ENCODE measurements at regions not wholly inside any gene's neighbourhood (a gene's known extent, or its start where the extent isn't known, plus 50 kb on each side); places are given as distances from the start of the nearest gene placed in this dataset.

DNA sequence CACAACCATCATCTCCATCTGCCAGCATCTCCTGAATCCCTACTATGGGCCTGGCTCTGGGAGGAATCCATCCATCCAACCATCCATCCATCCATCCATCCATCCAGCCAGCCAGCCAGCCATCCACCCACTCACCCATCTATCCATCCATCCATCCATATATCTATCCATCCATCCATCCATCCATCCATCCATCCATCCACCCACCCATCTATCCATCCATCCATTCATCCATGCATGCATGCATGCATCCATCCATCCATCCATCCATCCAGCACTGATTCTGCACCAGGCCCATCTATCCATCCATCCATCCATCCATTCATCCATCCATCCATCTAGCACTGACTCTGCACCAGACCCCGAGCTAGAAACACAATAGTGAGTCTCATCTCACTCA is 141.3 kb upstream of the WNT4 start:
- H3K4me3 Mint-ChIP-seq: no peak overlapping the region
- no peak for TF ChIP-seq CTCF (IDR thresholded peaks at IDR 0.05)
- TF ChIP-seq EZH2 (IDR thresholded peaks at IDR 0.05; ENCODE audit: borderline replicate concordance, insufficient read depth, low read depth, low read length, poor library complexity, severe bottlenecking): no peak
- Histone ChIP-seq H3K9ac (ENCODE audit: low read length) (no peak overlapping the region), H2AFZ (ENCODE audit: insufficient read depth, low read depth, low read length, poor library complexity, severe bottlenecking) (no peak overlapping the region), H3K4me1 (ENCODE audit: control insufficient read depth in 2 of 2, insufficient read depth in 2 of 2, low read length in 2 of 2) (no peaks in the 10 kb centered on the region), H3K79me2 (ENCODE audit: control insufficient read depth, insufficient read depth, low read length) (no peaks in the 10 kb centered on the region), H3K4me3 (ENCODE audit: control extremely low read depth in 1 of 5, extremely low read depth in 1 of 5, insufficient read depth in 1 of 5, low read depth in 2 of 5, low read length in 4 of 5) (no peak overlapping the region), H3K27me3 (replicated peaks in 1 of 4; ENCODE audit: control extremely low read depth in 1 of 4, control insufficient read depth in 3 of 4, insufficient read depth in 4 of 4, low read length in 3 of 4) (no peaks in the 10 kb centered on the region), H4K20me1 (ENCODE audit: control insufficient read depth, insufficient read depth, low read length, poor library complexity, severe bottlenecking) (no peaks in the 10 kb centered on the region), H3K36me3 (replicated peaks in 1 of 2; ENCODE audit: control extremely low read depth in 1 of 2, control insufficient read depth in 1 of 2, extremely low read depth in 1 of 2, insufficient read depth in 2 of 2, low read length in 1 of 2) (no peaks in the 10 kb centered on the region), H3K9me3 (ENCODE audit: control extremely low read depth in 1 of 3, control insufficient read depth in 2 of 3, insufficient read depth in 1 of 3, low read length in 2 of 3) (peaks cover 0 to 12% (median 3%) of the 10 kb centered on the region in 3 donors), H3K4me2 (replicated peaks; ENCODE audit: low read depth, low read length, poor library complexity, severe bottlenecking) (no peak overlapping the region), H3K27ac (ENCODE audit: low read length in 2 of 2) (no peak overlapping the region)
- H3K27ac Mint-ChIP-seq: no peak overlapping the region
- intact Hi-C loops (cut with micrococcal nuclease): no loop called here
- H3K9me3 Mint-ChIP-seq (ENCODE audit: insufficient read depth): peaks cover 5% of the 10 kb centered on the region
- ChIA-PET CTCF (no interaction called here), POLR2A (no interaction called here)
- H3K4me1 Mint-ChIP-seq: no peaks in the 10 kb centered on the region
- peaks cover 22% of the 10 kb centered on the region for H3K27me3 Mint-ChIP-seq
- DNase-seq (no peak), ATAC-seq (ENCODE audit: low read depth) (no peak)
- WGBS (ENCODE audit: insufficient coverage): no CpG with 5 or more reads among the region's 1 CpG

DNA sequence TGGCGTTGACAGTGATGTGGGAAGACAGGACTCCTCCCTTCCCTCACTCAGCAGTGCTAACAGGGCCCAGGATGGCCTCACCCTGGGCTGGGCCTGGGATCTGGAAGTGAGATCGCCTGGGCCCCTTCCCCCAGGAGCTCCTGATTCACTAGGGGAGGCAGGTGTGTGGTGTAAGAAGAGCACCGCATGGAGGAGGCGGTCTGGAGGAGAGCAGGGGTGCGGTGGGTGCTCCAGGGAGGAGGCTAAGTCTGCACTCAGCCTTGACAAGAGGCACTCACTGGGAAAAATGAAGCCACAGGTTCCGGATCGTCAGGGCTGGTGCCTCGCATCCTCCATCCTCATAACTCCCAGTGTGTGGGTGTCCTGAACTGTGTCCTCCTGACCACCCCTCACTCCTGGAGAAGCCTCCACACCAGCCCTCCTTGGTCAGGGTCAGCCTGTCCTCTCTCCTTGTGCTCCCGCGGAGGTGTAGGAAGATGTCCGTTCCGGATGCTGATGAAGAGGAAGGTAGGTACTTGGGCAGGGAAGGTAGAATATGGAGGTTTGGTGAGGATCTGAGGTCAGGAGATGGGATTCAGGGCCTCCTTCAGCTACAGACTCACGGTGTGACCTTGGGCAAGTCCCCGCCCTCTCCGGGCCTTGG is 142.1 kb upstream of the WNT4 start:
- H2AFZ ChIP-seq (ENCODE audit: insufficient read depth, low read depth, low read length, poor library complexity, severe bottlenecking): no peak overlapping the region

More for the DNA sequence above, 142.1 kb upstream of the WNT4 start:
- no peak overlapping the region for H3K27ac Mint-ChIP-seq
- Histone ChIP-seq H3K9ac (ENCODE audit: low read length) (no peak overlapping the region), H3K4me2 (replicated peaks; ENCODE audit: low read depth, low read length, poor library complexity, severe bottlenecking) (no peak overlapping the region), H3K36me3 (replicated peaks in 1 of 2; ENCODE audit: control extremely low read depth in 1 of 2, control insufficient read depth in 1 of 2, extremely low read depth in 1 of 2, insufficient read depth in 2 of 2, low read length in 1 of 2) (no peaks in the 10 kb centered on the region), H3K27me3 (replicated peaks in 1 of 4; ENCODE audit: control extremely low read depth in 1 of 4, control insufficient read depth in 3 of 4, insufficient read depth in 4 of 4, low read length in 3 of 4) (no peaks in the 10 kb centered on the region), H3K4me1 (ENCODE audit: control insufficient read depth in 2 of 2, insufficient read depth in 2 of 2, low read length in 2 of 2) (no peaks in the 10 kb centered on the region), H3K4me3 (ENCODE audit: control extremely low read depth in 1 of 5, extremely low read depth in 1 of 5, insufficient read depth in 1 of 5, low read depth in 2 of 5, low read length in 4 of 5) (no peak overlapping the region), H3K9me3 (ENCODE audit: control extremely low read depth in 1 of 3, control insufficient read depth in 2 of 3, insufficient read depth in 1 of 3, low read length in 2 of 3) (peaks cover 0 to 5% (median under 1%) of the 10 kb centered on the region in 3 donors), H4K20me1 (ENCODE audit: control insufficient read depth, insufficient read depth, low read length, poor library complexity, severe bottlenecking) (no peaks in the 10 kb centered on the region), H3K27ac (ENCODE audit: low read length in 2 of 2) (no peak overlapping the region), H3K79me2 (ENCODE audit: control insufficient read depth, insufficient read depth, low read length) (no peaks in the 10 kb centered on the region)
- H3K4me3 Mint-ChIP-seq: no peak overlapping the region
- WGBS (ENCODE audit: insufficient coverage): 99% methylated on average over 9 of the region's 15 CpGs
- H3K27me3 Mint-ChIP-seq: peaks cover 26% of the 10 kb centered on the region
- ChIA-PET POLR2A (no interaction called here), CTCF (no interaction called here)
- no peak for TF ChIP-seq CTCF (IDR thresholded peaks at IDR 0.05)
- no peak for TF ChIP-seq EZH2 (IDR thresholded peaks at IDR 0.05; ENCODE audit: borderline replicate concordance, insufficient read depth, low read depth, low read length, poor library complexity, severe bottlenecking)
- DNase-seq: no peak
- no peak for ATAC-seq (ENCODE audit: low read depth)
- H3K9me3 Mint-ChIP-seq (ENCODE audit: insufficient read depth): peaks cover 5% of the 10 kb centered on the region
- no peaks in the 10 kb centered on the region for H3K4me1 Mint-ChIP-seq
- intact Hi-C loops (cut with micrococcal nuclease): no loop called here
